GM15510 (cell line): ENCODE measurements at regions not wholly inside any gene's neighbourhood (a gene's known extent, or its start where the extent isn't known, plus 50 kb on each side); places are given as distances from the start of the nearest gene placed in this dataset.

Source experiments
- POLR2A ChIP-seq: IDR thresholded peaks from 3 replicates; pipeline ENCODE4 v1.6.1; 2011; ENCODE audit warnings: borderline replicate concordance; ENCODE audit not compliant: insufficient read length; ENCODE audit errors: extremely low read depth

GRCh38 chrX:4560192-4560591 lies 846.7 kb upstream of the PRKX start:
- no peak for TF ChIP-seq POLR2A

- no peak for TF ChIP-seq POLR2A
Measured at GRCh38 chrX:4550018-4550417, 836.6 kb upstream of the PRKX start.

- no peak for TF ChIP-seq POLR2A
Measured at GRCh38 chrX:4547213-4547836, 833.9 kb upstream of the PRKX start.

- no peak for TF ChIP-seq POLR2A
Measured at GRCh38 chrX:4528247-4528646, 814.8 kb upstream of the PRKX start.

GRCh38 chrX:4485912-4486311 lies 772.5 kb upstream of the PRKX start:
- no peak for TF ChIP-seq POLR2A

- TF ChIP-seq POLR2A, result no peak
Measured at GRCh38 chrX:4484266-4484665, 770.8 kb upstream of the PRKX start.

- no peak for TF ChIP-seq POLR2A
Measured at GRCh38 chrX:4451591-4451990, 738.1 kb upstream of the PRKX start.

GRCh38 chrX:4450177-4450576 lies 736.7 kb upstream of the PRKX start:
- TF ChIP-seq POLR2A, result no peak

- TF ChIP-seq POLR2A, result no peak
Measured at GRCh38 chrX:4435905-4436304, 722.5 kb upstream of the PRKX start.

- no peak for TF ChIP-seq POLR2A
Measured at GRCh38 chrX:4397471-4397870, 684.0 kb upstream of the PRKX start.

- TF ChIP-seq POLR2A, result no peak
Measured at GRCh38 chrX:4382273-4382672, 668.8 kb upstream of the PRKX start.

GRCh38 chrX:4380710-4381109 lies 667.3 kb upstream of the PRKX start:
- no peak for TF ChIP-seq POLR2A

- TF ChIP-seq POLR2A, result no peak
Measured at GRCh38 chrX:4379071-4379470, 665.6 kb upstream of the PRKX start.

GRCh38 chrX:4373791-4374190 lies 660.3 kb upstream of the PRKX start:
- TF ChIP-seq POLR2A, result no peak

- no peak for TF ChIP-seq POLR2A
Measured at GRCh38 chrX:4358577-4358976, 645.1 kb upstream of the PRKX start.

- no peak for TF ChIP-seq POLR2A
Measured at GRCh38 chrX:4322916-4323315, 609.5 kb upstream of the PRKX start.

- TF ChIP-seq POLR2A, result no peak
Measured at GRCh38 chrX:4320436-4320947, 607.0 kb upstream of the PRKX start.
